OCI-LY7 (cell line): ENCODE measurements at regions not wholly inside any gene's neighbourhood (a gene's known extent, or its start where the extent isn't known, plus 50 kb on each side); places are given as distances from the start of the nearest gene placed in this dataset.

Source experiments
- BruUV-seq: library from RNA; stranded (reverse); fragments of 400-500 nt; replicated peaks from 2 replicates; lab custom pipeline; 2021; lab: Mats Ljungman, UMichigan
- CTCF ChIA-PET: fragments of 300-600 bp; sonication (Branson Sonifier 250); formaldehyde crosslinking; loops from one replicate; lab custom pipeline; 2022; ENCODE audit warnings: antibody characterized with exemption; ENCODE audit not compliant: unreplicated experiment; lab: Charles Lee
- POLR2A ChIA-PET: fragments of 300-600 bp; sonication (Branson Sonifier 250); formaldehyde crosslinking; loops from one replicate; lab custom pipeline; 2022; ENCODE audit warnings: antibody characterized with exemption; lab: Charles Lee
- DNase-seq: peaks from one replicate; pipeline ENCODE4 v3.0.0-alpha.2; 2015; ENCODE audit warnings: low spot score
- H2AFZ ChIP-seq: fragments of 200-600 bp; sonication (generic), shearing (Covaris generic); 2 replicates; pipeline ENCODE4 v1.6.1; 2014; ENCODE audit warnings: mild to moderate bottlenecking, antibody characterized with exemption, low read length, moderate library complexity
- H3K27ac ChIP-seq: fragments of 200-600 bp; sonication (generic); 2 replicates; pipeline ENCODE4 v1.5.1; 2014; ENCODE audit warnings: mixed run types, low read depth, mild to moderate bottlenecking, moderate library complexity, low read length, inconsistent platforms; ENCODE audit not compliant: poor library complexity, severe bottlenecking
- H3K36me3 ChIP-seq: fragments of 200-600 bp; sonication (generic); 2 replicates; pipeline ENCODE4 v1.6.1; 2014; ENCODE audit warnings: mild to moderate bottlenecking, antibody characterized with exemption, low read length, moderate library complexity, mixed read lengths; ENCODE audit not compliant: insufficient read depth
- H3K4me1 ChIP-seq: fragments of 200-600 bp; sonication (generic); 2 replicates; pipeline ENCODE4 v1.5.1; 2014; ENCODE audit warnings: mild to moderate bottlenecking, low read length; ENCODE audit not compliant: insufficient read depth, poor library complexity, severe bottlenecking
- H3K4me2 ChIP-seq: fragments of 200-600 bp; sonication (generic); 2 replicates; pipeline ENCODE4 v1.6.1; 2014; ENCODE audit warnings: mild to moderate bottlenecking, low read length
- H3K4me3 ChIP-seq: fragments of 200-600 bp; sonication (generic); 2 replicates; pipeline ENCODE4 v1.5.1; 2014; ENCODE audit warnings: mild to moderate bottlenecking, low read depth, low read length; ENCODE audit not compliant: poor library complexity, severe bottlenecking
- H3K79me2 ChIP-seq: fragments of 200-600 bp; sonication (generic); 2 replicates; pipeline ENCODE4 v1.6.1; 2016; ENCODE audit warnings: low read depth, mild to moderate bottlenecking, low read length, moderate library complexity, mixed read lengths; ENCODE audit not compliant: insufficient read depth
- H3K9me2 ChIP-seq: fragments of 200-600 bp; sonication (generic); 2 replicates; pipeline ENCODE4 v1.6.1; 2016; ENCODE audit warnings: mild to moderate bottlenecking, low read length, mixed read lengths; ENCODE audit not compliant: insufficient read depth
- H3K9me3 ChIP-seq: fragments of 200-600 bp; sonication (generic); 2 replicates; pipeline ENCODE4 v1.6.1; 2014; ENCODE audit warnings: mild to moderate bottlenecking, mixed run types, low read length, mixed read lengths
- H4K20me1 ChIP-seq: fragments of 200-600 bp; sonication (generic); 2 replicates; pipeline ENCODE4 v1.6.1; 2014; ENCODE audit warnings: mild to moderate bottlenecking, antibody characterized with exemption, low read length, moderate library complexity, mixed read lengths; ENCODE audit not compliant: insufficient read depth
- CTCF ChIP-seq: fragments of 200-600 bp; sonication (generic); conservative IDR thresholded peaks from 2 replicates; pipeline ENCODE4 v1.5.1; 2014; ENCODE audit warnings: mild to moderate bottlenecking, antibody characterized with exemption, low read length, moderate library complexity, mixed read lengths
- EZH2phosphoT487 ChIP-seq: fragments of 200-600 bp; sonication (generic); IDR thresholded peaks from 2 replicates; pipeline ENCODE4 v1.6.1; 2018; ENCODE audit warnings: low read depth, borderline replicate concordance, mild to moderate bottlenecking, mixed run types, antibody characterized with exemption, low read length, moderate library complexity, mixed read lengths
- intact Hi-C: fragments of 100-400 bp; cut with micrococcal nuclease; formaldehyde crosslinking; loops from one replicate; pipeline ENCODE4 v1.10.0; 2022; ENCODE audit not compliant: unreplicated experiment

- H4K20me1 ChIP-seq = no peaks in the 10 kb centered on the region
- H3K36me3 ChIP-seq = no peaks in the 10 kb centered on the region
- no peaks in the 10 kb centered on the region for H3K9me2 ChIP-seq
- no peaks in the 10 kb centered on the region for H3K4me1 ChIP-seq
- BruUV-seq = no TSS peak
- no peak overlapping the region for H3K4me3 ChIP-seq
- no peak overlapping the region for H3K27ac ChIP-seq
- DNase-seq = no peak
- H3K9me3 ChIP-seq = no peaks in the 10 kb centered on the region
- H3K79me2 ChIP-seq = no peaks in the 10 kb centered on the region
- POLR2A ChIA-PET = no interaction called here
- H3K4me2 ChIP-seq = no peak overlapping the region
- CTCF ChIA-PET = no interaction called here
- no peak for TF ChIP-seq CTCF
- TF ChIP-seq EZH2phosphoT487 = no peak
- intact Hi-C loops = no loop called here
- H2AFZ ChIP-seq = no peak overlapping the region
Measured at GRCh38 chr16:62644030-62644812, 608.0 kb upstream of the CDH8 start.

GRCh38 chr16:62642677-62643076 is 606.4 kb upstream of the CDH8 start:
- H2AFZ ChIP-seq = no peak overlapping the region

More at GRCh38 chr16:62642677-62643076, 606.4 kb upstream of the CDH8 start:
- intact Hi-C loops = no loop called here
- TF ChIP-seq EZH2phosphoT487 = no peak
- TF ChIP-seq CTCF = no peak
- H3K36me3 ChIP-seq = no peaks in the 10 kb centered on the region
- no peaks in the 10 kb centered on the region for H3K4me1 ChIP-seq
- H3K9me2 ChIP-seq = no peaks in the 10 kb centered on the region
- no peak overlapping the region for H3K4me2 ChIP-seq
- no peaks in the 10 kb centered on the region for H3K9me3 ChIP-seq
- no peak overlapping the region for H3K4me3 ChIP-seq
- H3K27ac ChIP-seq = no peak overlapping the region
- ChIA-PET CTCF (no interaction called here), POLR2A (interaction anchor here (0.6 kb wide), 1 partner anchor 100 kb away, joined by 4 read pairs; no protein-coding TSS in a partner anchor)
- BruUV-seq = no TSS peak
- no peaks in the 10 kb centered on the region for H4K20me1 ChIP-seq
- no peaks in the 10 kb centered on the region for H3K79me2 ChIP-seq
- no peak for DNase-seq
